NCI-H345 treated with DMSO at 0.1 percent for 48 hours (cell line): ENCODE measurements at regions not wholly inside any gene's neighbourhood (a gene's known extent, or its start where the extent isn't known, plus 50 kb on each side); places are given as distances from the start of the nearest gene placed in this dataset.

Experiments
- DNase-seq: peaks from one replicate; lab custom pipeline; 2025; ENCODE audit not compliant: unreplicated experiment; lab: John Stamatoyannopoulos, UW

GRCh38 chr9:73020877-73021276 lies 68.0 kb upstream of the ALDH1A1 start:
- no peak for DNase-seq

- DNase-seq: no peak
Measured at GRCh38 chr9:73014011-73014410, 61.2 kb upstream of the ALDH1A1 start.

GRCh38 chr9:73011956-73012355 lies 59.1 kb upstream of the ALDH1A1 start:
- DNase-seq: no peak

GRCh38 chr9:73011181-73011750 lies 58.4 kb upstream of the ALDH1A1 start:
- no peak for DNase-seq

- no peak for DNase-seq
Measured at GRCh38 chr9:73009649-73010288, 56.9 kb upstream of the ALDH1A1 start.

GRCh38 chr9:73007966-73008672 lies 55.3 kb upstream of the ALDH1A1 start:
- DNase-seq: no peak

- DNase-seq: no peak
Measured at GRCh38 chr9:73006986-73007385, 54.1 kb upstream of the ALDH1A1 start.
